ENCODE measurements at regions not wholly inside any gene's neighbourhood (a gene's known extent, or its start where the extent isn't known, plus 50 kb on each side); places are given as distances from the start of the nearest gene placed in this dataset.
"Not testable (repeated sequence)": the region's sequence is repeated elsewhere in the genome, so short reads cannot be mapped to it uniquely, and the experiment has no call there.

- H3K27me3 Mint-ChIP-seq (ENCODE audit: insufficient read depth) = no peaks in the 10 kb centered on the region
- H3K4me1 Mint-ChIP-seq (ENCODE audit: low read depth) = no peaks in the 10 kb centered on the region
- TF ChIP-seq CTCF (IDR thresholded peaks at IDR 0.05) = no peak
- H3K9me3 Mint-ChIP-seq = peaks cover 30% of the 10 kb centered on the region
- no peak for DNase-seq
- H3K27ac Mint-ChIP-seq = no peak overlapping the region
- no peaks in the 10 kb centered on the region for H3K36me3 Mint-ChIP-seq (ENCODE audit: low read depth)
- H3K4me3 Mint-ChIP-seq = no peak overlapping the region
Measured at GRCh38 chr9:75378036-75378435, 289.7 kb downstream of the OSTF1 start.

GRCh38 chr9:75378926-75379325 is 290.6 kb downstream of the OSTF1 start:
- H3K27me3 Mint-ChIP-seq (ENCODE audit: insufficient read depth) = no peaks in the 10 kb centered on the region
- no peaks in the 10 kb centered on the region for H3K4me1 Mint-ChIP-seq (ENCODE audit: low read depth)
- H3K36me3 Mint-ChIP-seq (ENCODE audit: low read depth) = no peaks in the 10 kb centered on the region
- no peak for DNase-seq
- TF ChIP-seq CTCF (IDR thresholded peaks at IDR 0.05) = no peak
- H3K4me3 Mint-ChIP-seq = no peak overlapping the region
- no peak overlapping the region for H3K27ac Mint-ChIP-seq
- peaks cover 25% of the 10 kb centered on the region for H3K9me3 Mint-ChIP-seq

GRCh38 chr9:75382126-75382525 is 293.8 kb downstream of the OSTF1 start:
- Mint-ChIP-seq H3K9me3 (peaks cover 26% of the 10 kb centered on the region), H3K36me3 (ENCODE audit: low read depth) (no peaks in the 10 kb centered on the region), H3K4me3 (no peak overlapping the region), H3K27me3 (ENCODE audit: insufficient read depth) (no peaks in the 10 kb centered on the region), H3K4me1 (ENCODE audit: low read depth) (no peaks in the 10 kb centered on the region), H3K27ac (no peak overlapping the region)
- DNase-seq = no peak
- no peak for TF ChIP-seq CTCF (IDR thresholded peaks at IDR 0.05)

- not testable (repeated sequence) for H3K4me1 Mint-ChIP-seq (ENCODE audit: low read depth); H3K4me3 Mint-ChIP-seq; H3K27ac Mint-ChIP-seq; DNase-seq; H3K27me3 Mint-ChIP-seq (ENCODE audit: insufficient read depth); H3K36me3 Mint-ChIP-seq (ENCODE audit: low read depth)
- H3K9me3 Mint-ChIP-seq = peaks cover 23% of the 10 kb centered on the region
Measured at GRCh38 chr9:75383420-75384034, 295.2 kb downstream of the OSTF1 start.

- Mint-ChIP-seq H3K4me1 (ENCODE audit: low read depth) (no peaks in the 10 kb centered on the region), H3K4me3 (no peak overlapping the region), H3K27me3 (ENCODE audit: insufficient read depth) (no peaks in the 10 kb centered on the region), H3K36me3 (ENCODE audit: low read depth) (no peaks in the 10 kb centered on the region), H3K9me3 (peaks cover 20% of the 10 kb centered on the region), H3K27ac (no peak overlapping the region)
- no peak for DNase-seq
- no peak for TF ChIP-seq CTCF (IDR thresholded peaks at IDR 0.05)
Measured at GRCh38 chr9:75385236-75385635, 296.9 kb downstream of the OSTF1 start.

- Mint-ChIP-seq H3K27me3 (ENCODE audit: insufficient read depth) (no peaks in the 10 kb centered on the region), H3K4me3 (no peak overlapping the region), H3K36me3 (ENCODE audit: low read depth) (0 out of 2 replicates have a peak, but pooled peaks cover 4% of the 10 kb centered on the region), H3K9me3 (peaks cover 40% of the 10 kb centered on the region), H3K4me1 (ENCODE audit: low read depth) (no peaks in the 10 kb centered on the region), H3K27ac (no peak overlapping the region)
- TF ChIP-seq CTCF (IDR thresholded peaks at IDR 0.05) = no peak
- no peak for DNase-seq
Measured at GRCh38 chr9:75389101-75389500, 300.8 kb downstream of the OSTF1 start.

Data from HFFc6 (cell line).